Stimulated activated CD4-positive, alpha-beta T cell treated with anti-CD3 and anti-CD28 coated beads, Interleukin-1b, Interleukin-23, amount 100 ng/mL, for 1 hour (primary cell): ENCODE measurements at regions not wholly inside any gene's neighbourhood (a gene's known extent, or its start where the extent isn't known, plus 50 kb on each side); places are given as distances from the start of the nearest gene placed in this dataset.
"Not testable (repeated sequence)": the region's sequence is repeated elsewhere in the genome, so short reads cannot be mapped to it uniquely, and the experiment has no call there.

Experiments
- DNase-seq, 2 donors: peaks; one replicate each; pipeline ENCODE4 v3.0.0-alpha.2; 2020; ENCODE audit warnings: low read depth in 2 of 2

GRCh38 chr4:12933760-12934221, 550.3 kb downstream of the RAB28 start:
- DNase-seq, result no peak

- no peak for DNase-seq
These were observed 551.8 kb downstream of the RAB28 start for GRCh38 chr4:12932203-12932788.

GRCh38 chr4:12929784-12930183, 554.4 kb downstream of the RAB28 start:
- DNase-seq, result no peak

GRCh38 chr4:12928751-12929150, 555.4 kb downstream of the RAB28 start:
- DNase-seq, result no peak

GRCh38 chr4:12926189-12927066, 557.7 kb downstream of the RAB28 start:
- no peak for DNase-seq

- DNase-seq, result no peak
These were observed 559.3 kb downstream of the RAB28 start for GRCh38 chr4:12924728-12925320.

- no peak for DNase-seq
These were observed 559.9 kb downstream of the RAB28 start for GRCh38 chr4:12924253-12924652.

- no peak for DNase-seq
These were observed 571.2 kb downstream of the RAB28 start for GRCh38 chr4:12912896-12913418.

- DNase-seq, result no peak
These were observed 572.3 kb downstream of the RAB28 start for GRCh38 chr4:12911750-12912358.

GRCh38 chr4:12903640-12904039, 580.5 kb downstream of the RAB28 start:
- not testable (repeated sequence) for DNase-seq

- DNase-seq, result no peak
These were observed 581.4 kb downstream of the RAB28 start for GRCh38 chr4:12902735-12903134.

GRCh38 chr4:12897954-12898353, 586.2 kb downstream of the RAB28 start:
- DNase-seq, result no peak

GRCh38 chr4:12894062-12894461, 590.1 kb downstream of the RAB28 start:
- DNase-seq, result no peak

GRCh38 chr4:12889054-12889453, 595.1 kb downstream of the RAB28 start:
- no peak for DNase-seq

GRCh38 chr4:12884846-12885796, 599.0 kb downstream of the RAB28 start:
- no peak for DNase-seq

GRCh38 chr4:12881945-12882584, 602.1 kb downstream of the RAB28 start:
- no peak for DNase-seq

- DNase-seq, result no peak
These were observed 603.3 kb downstream of the RAB28 start for GRCh38 chr4:12880844-12881243.

- DNase-seq, result no peak
These were observed 604.6 kb downstream of the RAB28 start for GRCh38 chr4:12879496-12879895.

GRCh38 chr4:12875640-12876243, 608.4 kb downstream of the RAB28 start:
- DNase-seq, result no peak

- no peak for DNase-seq
These were observed 610.8 kb downstream of the RAB28 start for GRCh38 chr4:12873351-12873750.
